Endothelial cell of umbilical vein (primary cell): ENCODE measurements at regions not wholly inside any gene's neighbourhood (a gene's known extent, or its start where the extent isn't known, plus 50 kb on each side); places are given as distances from the start of the nearest gene placed in this dataset.

Source experiments
- BruUV-seq: library from RNA; stranded (reverse); fragments of 400-500 nt; replicated peaks from 2 replicates; lab custom pipeline; 2021; lab: Mats Ljungman, UMichigan
- CTCF ChIA-PET: fragments of 300-600, 350-600 bp; sonication (Branson Sonifier 250); formaldehyde crosslinking; loops from one replicate; lab custom pipeline; 2021; ENCODE audit warnings: antibody characterized with exemption, inconsistent platforms; lab: Charles Lee
- POLR2A ChIA-PET: fragments of 300-600, 350-600 bp; sonication (Branson Sonifier 250); formaldehyde crosslinking; loops from one replicate; lab custom pipeline; 2021; ENCODE audit warnings: antibody characterized with exemption, inconsistent platforms; lab: Charles Lee
- DNase-seq: peaks from one replicate; pipeline ENCODE4 v3.0.0-alpha.2; 2011; ENCODE audit warnings: low read depth, low spot score
- FAIRE-seq: peaks from 2 replicates; lab custom pipeline; 2011; peaks lifted over from hg19 to GRCh38; lab: Jason Lieb, UNC
- H2AFZ ChIP-seq: 2 replicates; pipeline ENCODE4 v1.6.0; 2012; ENCODE audit warnings: low read depth, low read length, control low read depth, inconsistent platforms
- H3K27ac ChIP-seq: 2 replicates; pipeline ENCODE4 v1.5.1; 2011; ENCODE audit warnings: low read depth, mild to moderate bottlenecking, control low read depth, low read length, moderate library complexity; ENCODE audit not compliant: insufficient read depth
- H3K27me3 ChIP-seq, 2 experiments: 2 replicates each; pipeline versions ENCODE4 v1.6.0 to v1.6.1; 2011; ENCODE audit warnings: low read length in 2 of 2, mixed read lengths in 1 of 2; ENCODE audit not compliant: control insufficient read depth in 2 of 2, insufficient read depth in 2 of 2
- H3K36me3 ChIP-seq, 2 experiments: 2 replicates in 1 of 2; 3 replicates in 1 of 2; pipeline ENCODE4 v1.5.1; 2011; ENCODE audit warnings: low read length in 2 of 2, mild to moderate bottlenecking in 1 of 2, moderate library complexity in 1 of 2; ENCODE audit not compliant: control insufficient read depth in 2 of 2, insufficient read depth in 2 of 2; ENCODE audit errors: extremely low read depth in 1 of 2
- H3K4me1 ChIP-seq: 3 replicates; pipeline ENCODE4 v1.5.1; 2011; ENCODE audit warnings: mild to moderate bottlenecking, low read length; ENCODE audit not compliant: control insufficient read depth, insufficient read depth; ENCODE audit errors: extremely low read depth
- H3K4me2 ChIP-seq: 2 replicates; pipeline ENCODE4 v1.6.1; 2011; ENCODE audit warnings: low read length, control low read depth, mixed read lengths; ENCODE audit not compliant: insufficient read depth
- H3K4me3 ChIP-seq, 3 experiments: fragments of 200-600 bp in 1 of 3; sonication (generic), shearing (Covaris generic) in 1 of 3; replicated peaks in 1 of 3; 2 replicates each; pipeline ENCODE4 v1.5.1; 2011 to 2016; ENCODE audit warnings: control low read depth in 3 of 3, low read length in 3 of 3, mild to moderate bottlenecking in 2 of 3, inconsistent platforms in 1 of 3, low read depth in 1 of 3, moderate library complexity in 1 of 3; ENCODE audit not compliant: insufficient read depth in 1 of 3
- H3K79me2 ChIP-seq: 2 replicates; pipeline ENCODE4 v1.6.0; 2012; ENCODE audit warnings: low read length, inconsistent platforms; ENCODE audit not compliant: control insufficient read depth, insufficient read depth
- H3K9ac ChIP-seq: replicated peaks from 2 replicates; pipeline ENCODE3; 2011; ENCODE audit warnings: low read length, control low read depth; ENCODE audit not compliant: insufficient read depth; ENCODE audit errors: extremely low read depth
- H3K9me1 ChIP-seq: replicated peaks from 3 replicates; pipeline ENCODE4 v1.6.0; 2011; ENCODE audit warnings: mild to moderate bottlenecking, low read length; ENCODE audit not compliant: control insufficient read depth, insufficient read depth; ENCODE audit errors: extremely low read depth
- H3K9me3 ChIP-seq: replicated peaks from 2 replicates; pipeline ENCODE4 v1.5.1; 2012; ENCODE audit warnings: low read length, inconsistent platforms; ENCODE audit not compliant: control insufficient read depth, insufficient read depth
- H4K20me1 ChIP-seq: replicated peaks from 2 replicates; pipeline ENCODE3; 2011; ENCODE audit warnings: mild to moderate bottlenecking, low read length; ENCODE audit not compliant: control insufficient read depth, insufficient read depth; ENCODE audit errors: extremely low read depth
- EZH2 ChIP-seq: IDR thresholded peaks from 2 replicates; pipeline ENCODE4 v1.6.1; 2012; ENCODE audit warnings: borderline replicate concordance, low read depth, mild to moderate bottlenecking, moderate library complexity, low read length, inconsistent platforms; ENCODE audit not compliant: severe bottlenecking
- FOS ChIP-seq: IDR thresholded peaks from 2 replicates; pipeline ENCODE4 v1.6.1; 2011; ENCODE audit warnings: mild to moderate bottlenecking, low read length, moderate library complexity, borderline replicate concordance; ENCODE audit not compliant: insufficient read depth
- GATA2 ChIP-seq: IDR thresholded peaks from 2 replicates; pipeline ENCODE4 v1.7.0; 2011; ENCODE audit warnings: low read depth, mild to moderate bottlenecking, moderate library complexity, mixed read lengths, low read length; ENCODE audit not compliant: insufficient read length, insufficient read depth
- JUN ChIP-seq: IDR thresholded peaks from 2 replicates; pipeline ENCODE4 v1.6.1; 2011; ENCODE audit warnings: borderline replicate concordance, low read depth; ENCODE audit not compliant: insufficient read length, insufficient read depth
- MYC ChIP-seq: IDR thresholded peaks from one replicate; pipeline ENCODE4 v1.6.1; 2011; ENCODE audit warnings: mild to moderate bottlenecking, low read depth, low read length
- POLR2A ChIP-seq: IDR thresholded peaks from 2 replicates; pipeline ENCODE4 v1.6.1; 2012; ENCODE audit warnings: low read depth, mild to moderate bottlenecking, control low read depth, low read length
- POLR2AphosphoS5 ChIP-seq: IDR thresholded peaks from 2 replicates; pipeline ENCODE4 v1.6.1; 2012; ENCODE audit warnings: low read depth, mild to moderate bottlenecking, control low read depth, low read length, moderate library complexity; ENCODE audit not compliant: insufficient read depth
- dilution Hi-C: fragments of 300-500 bp; cut with MboI; formaldehyde crosslinking; loops from one replicate; pipeline ENCODE4 v1.15.0; 2019; ENCODE audit warnings: low sequenced_read_pairs; ENCODE audit not compliant: extremely low pct_ligation_motif_present
- intact Hi-C: fragments of 100-400 bp; cut with micrococcal nuclease; formaldehyde crosslinking; loops from one replicate; pipeline ENCODE4 v1.10.0; 2022
- TF ChIP-seq, protein P1 (sequence below), 2 donors: IDR thresholded peaks; 1 replicate in 1 of 2; 2 replicates in 1 of 2; pipeline ENCODE4 v1.5.1; 2011; ENCODE audit warnings: low read length in 2 of 2, mild to moderate bottlenecking in 2 of 2, moderate library complexity in 2 of 2, control low read depth in 1 of 2, inconsistent platforms in 1 of 2, low read depth in 1 of 2; ENCODE audit not compliant: insufficient read depth in 1 of 2; ENCODE audit errors: extremely low read depth in 1 of 2
- TF ChIP-seq, protein P2 (sequence below): IDR thresholded peaks from 2 replicates; pipeline ENCODE4 v1.6.1; 2011; ENCODE audit not compliant: insufficient read depth, insufficient read length

GRCh38 chr5:143931986-143932385 is 120.0 kb downstream of the HMHB1 start:
- DNase-seq (no peak), FAIRE-seq (no peak)
- Histone ChIP-seq H3K36me3 (no peaks in the 10 kb centered on the region), H3K27me3 (no peaks in the 10 kb centered on the region), H3K4me3 (no peak overlapping the region), H3K79me2 (no peaks in the 10 kb centered on the region), H3K9ac (no peak overlapping the region), H4K20me1 (no peaks in the 10 kb centered on the region), H3K27ac (no peak overlapping the region), H3K9me3 (no peaks in the 10 kb centered on the region), H3K9me1 (no peaks in the 10 kb centered on the region), H3K4me1 (no peaks in the 10 kb centered on the region), H3K4me2 (no peak overlapping the region), H2AFZ (no peak overlapping the region)
- no peak for TF ChIP-seq POLR2AphosphoS5
- no peak for TF ChIP-seq FOS
- TF ChIP-seq, protein P1, sequence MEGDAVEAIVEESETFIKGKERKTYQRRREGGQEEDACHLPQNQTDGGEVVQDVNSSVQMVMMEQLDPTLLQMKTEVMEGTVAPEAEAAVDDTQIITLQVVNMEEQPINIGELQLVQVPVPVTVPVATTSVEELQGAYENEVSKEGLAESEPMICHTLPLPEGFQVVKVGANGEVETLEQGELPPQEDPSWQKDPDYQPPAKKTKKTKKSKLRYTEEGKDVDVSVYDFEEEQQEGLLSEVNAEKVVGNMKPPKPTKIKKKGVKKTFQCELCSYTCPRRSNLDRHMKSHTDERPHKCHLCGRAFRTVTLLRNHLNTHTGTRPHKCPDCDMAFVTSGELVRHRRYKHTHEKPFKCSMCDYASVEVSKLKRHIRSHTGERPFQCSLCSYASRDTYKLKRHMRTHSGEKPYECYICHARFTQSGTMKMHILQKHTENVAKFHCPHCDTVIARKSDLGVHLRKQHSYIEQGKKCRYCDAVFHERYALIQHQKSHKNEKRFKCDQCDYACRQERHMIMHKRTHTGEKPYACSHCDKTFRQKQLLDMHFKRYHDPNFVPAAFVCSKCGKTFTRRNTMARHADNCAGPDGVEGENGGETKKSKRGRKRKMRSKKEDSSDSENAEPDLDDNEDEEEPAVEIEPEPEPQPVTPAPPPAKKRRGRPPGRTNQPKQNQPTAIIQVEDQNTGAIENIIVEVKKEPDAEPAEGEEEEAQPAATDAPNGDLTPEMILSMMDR (IDR thresholded peaks at IDR 0.05; ENCODE audit: extremely low read depth in 1 of 2, insufficient read depth in 1 of 2, low read depth in 1 of 2, low read length in 2 of 2), result no peak
- TF ChIP-seq POLR2A, result no peak
- no peak for TF ChIP-seq GATA2
- TF ChIP-seq, protein P2, sequence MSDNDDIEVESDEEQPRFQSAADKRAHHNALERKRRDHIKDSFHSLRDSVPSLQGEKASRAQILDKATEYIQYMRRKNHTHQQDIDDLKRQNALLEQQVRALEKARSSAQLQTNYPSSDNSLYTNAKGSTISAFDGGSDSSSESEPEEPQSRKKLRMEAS, result no peak
- TF ChIP-seq EZH2, result no peak
- TF ChIP-seq MYC, result no peak
- TF ChIP-seq JUN, result no peak
- ChIA-PET POLR2A (no interaction called here), CTCF (no interaction called here)
- dilution Hi-C loops, result no loop called here
- intact Hi-C loops, result no loop called here
- BruUV-seq, result no TSS peak
